Neural cell (in vitro differentiated cells): ENCODE measurements at regions not wholly inside any gene's neighbourhood (a gene's known extent, or its start where the extent isn't known, plus 50 kb on each side); places are given as distances from the start of the nearest gene placed in this dataset.

Experiments
- EP300 ChIP-seq: fragments of 450-650 bp; conservative IDR thresholded peaks from 2 replicates; pipeline ENCODE4 v1.6.1; 2014; ENCODE audit warnings: antibody characterized with exemption, mild to moderate bottlenecking, moderate library complexity; ENCODE audit not compliant: poor library complexity, severe bottlenecking
- EZH2 ChIP-seq: fragments of 200-600, 300-800 bp; shearing (Covaris generic), sonication (generic); IDR thresholded peaks from 2 replicates; pipeline ENCODE4 v1.6.1; 2014; ENCODE audit warnings: antibody characterized with exemption, low read length, borderline replicate concordance, mild to moderate bottlenecking; ENCODE audit not compliant: insufficient read depth, poor library complexity, severe bottlenecking
- MXI1 ChIP-seq: fragments of 450-650 bp; conservative IDR thresholded peaks from 2 replicates; pipeline ENCODE4 v1.6.1; 2014; ENCODE audit warnings: antibody characterized with exemption, mild to moderate bottlenecking; ENCODE audit not compliant: poor library complexity, severe bottlenecking
- POLR2AphosphoS5 ChIP-seq: IDR thresholded peaks from 2 replicates; pipeline ENCODE4 v1.6.1; 2012
- RAD21 ChIP-seq: fragments of 450-650 bp; conservative IDR thresholded peaks from 2 replicates; pipeline ENCODE4 v1.6.1; 2014; ENCODE audit warnings: antibody characterized with exemption, mild to moderate bottlenecking, moderate library complexity
- TAF1 ChIP-seq: IDR thresholded peaks from 2 replicates; pipeline ENCODE4 v1.6.1; 2012; ENCODE audit warnings: low read depth
- TF ChIP-seq, protein P1 (sequence below): fragments of 450-650 bp; IDR thresholded peaks from 2 replicates; pipeline ENCODE4 v1.5.1; 2014; ENCODE audit warnings: antibody characterized with exemption, mild to moderate bottlenecking, moderate library complexity; ENCODE audit not compliant: poor library complexity, severe bottlenecking

DNA sequence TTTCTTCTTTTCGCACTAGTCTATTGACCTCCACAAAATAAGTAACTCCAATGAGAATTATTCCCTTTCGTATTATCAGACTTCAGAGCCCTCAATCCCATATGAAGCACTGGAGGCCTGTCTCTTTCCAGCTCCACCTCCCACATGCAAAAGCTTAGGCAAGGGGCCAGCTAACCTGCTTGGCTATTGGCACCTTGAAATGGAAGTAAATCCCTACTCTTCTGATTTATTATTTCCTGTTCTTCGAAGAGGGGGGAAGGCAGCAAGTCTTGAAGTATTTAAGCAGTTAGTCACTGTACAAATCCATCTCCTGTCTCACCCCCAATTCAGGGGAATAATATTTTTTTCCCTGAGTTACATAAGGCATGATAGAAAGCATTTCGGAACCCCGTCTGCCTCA, 577.8 kb downstream of the MAFB start:
- TF ChIP-seq, protein P1, sequence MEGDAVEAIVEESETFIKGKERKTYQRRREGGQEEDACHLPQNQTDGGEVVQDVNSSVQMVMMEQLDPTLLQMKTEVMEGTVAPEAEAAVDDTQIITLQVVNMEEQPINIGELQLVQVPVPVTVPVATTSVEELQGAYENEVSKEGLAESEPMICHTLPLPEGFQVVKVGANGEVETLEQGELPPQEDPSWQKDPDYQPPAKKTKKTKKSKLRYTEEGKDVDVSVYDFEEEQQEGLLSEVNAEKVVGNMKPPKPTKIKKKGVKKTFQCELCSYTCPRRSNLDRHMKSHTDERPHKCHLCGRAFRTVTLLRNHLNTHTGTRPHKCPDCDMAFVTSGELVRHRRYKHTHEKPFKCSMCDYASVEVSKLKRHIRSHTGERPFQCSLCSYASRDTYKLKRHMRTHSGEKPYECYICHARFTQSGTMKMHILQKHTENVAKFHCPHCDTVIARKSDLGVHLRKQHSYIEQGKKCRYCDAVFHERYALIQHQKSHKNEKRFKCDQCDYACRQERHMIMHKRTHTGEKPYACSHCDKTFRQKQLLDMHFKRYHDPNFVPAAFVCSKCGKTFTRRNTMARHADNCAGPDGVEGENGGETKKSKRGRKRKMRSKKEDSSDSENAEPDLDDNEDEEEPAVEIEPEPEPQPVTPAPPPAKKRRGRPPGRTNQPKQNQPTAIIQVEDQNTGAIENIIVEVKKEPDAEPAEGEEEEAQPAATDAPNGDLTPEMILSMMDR = no peak
- TF ChIP-seq TAF1 = no peak
- no peak for TF ChIP-seq RAD21
- no peak for TF ChIP-seq EP300
- TF ChIP-seq EZH2 = no peak
- TF ChIP-seq POLR2AphosphoS5 = no peak
- no peak for TF ChIP-seq MXI1
